IMR-90 (cell line): ENCODE measurements at regions not wholly inside any gene's neighbourhood (a gene's known extent, or its start where the extent isn't known, plus 50 kb on each side); places are given as distances from the start of the nearest gene placed in this dataset.

Experiments used
- ATAC-seq: fragments of 200-7000 bp; cut with Tn5 transposase; 2 replicates; pipeline ENCODE4 v1.9.1; 2020; ENCODE audit warnings: low read depth, mild to moderate bottlenecking, moderate library complexity
- BruUV-seq: library from RNA; stranded (reverse); fragments of 400-500 nt; replicated peaks from 2 replicates; lab custom pipeline; 2021; lab: Mats Ljungman, UMichigan
- CTCF ChIA-PET: fragments of 300-600 bp; formaldehyde crosslinking; extraction: SDS; loops from one replicate; lab custom pipeline; 2021; ENCODE audit warnings: antibody characterized with exemption; lab: Yijun Ruan, JAX
- POLR2A ChIA-PET: fragments of 300-600 bp; sonication (Branson Sonifier 250); formaldehyde crosslinking; loops from one replicate; lab custom pipeline; 2022; ENCODE audit warnings: antibody characterized with exemption; ENCODE audit not compliant: unreplicated experiment; lab: Charles Lee
- DNase-seq: peaks from one replicate; pipeline ENCODE4 v3.0.0; 2013
- H2AFZ ChIP-seq: replicated peaks from 2 replicates; pipeline ENCODE3; 2013; ENCODE audit warnings: low read length, mild to moderate bottlenecking; ENCODE audit not compliant: poor library complexity
- H2AK5ac ChIP-seq: 2 replicates; pipeline ENCODE4 v1.6.1; 2013; ENCODE audit warnings: low read depth, low read length, inconsistent platforms
- H2AK9ac ChIP-seq: replicated peaks from 2 replicates; pipeline ENCODE3; 2013; ENCODE audit warnings: mild to moderate bottlenecking, low read depth, low read length, moderate library complexity; ENCODE audit not compliant: poor library complexity
- H2BK120ac ChIP-seq: 2 replicates; pipeline ENCODE4 v1.6.1; 2013; ENCODE audit warnings: low read depth, low read length, inconsistent platforms
- H2BK15ac ChIP-seq: 3 replicates; pipeline ENCODE4 v1.6.1; 2013; ENCODE audit warnings: low read depth, low read length, inconsistent platforms
- H2BK20ac ChIP-seq: 2 replicates; pipeline ENCODE4 v1.6.1; 2013; ENCODE audit warnings: low read depth, mild to moderate bottlenecking, inconsistent platforms, low read length, moderate library complexity
- H2BK5ac ChIP-seq: 2 replicates; pipeline ENCODE4 v1.6.1; 2013; ENCODE audit warnings: mild to moderate bottlenecking, low read depth, low read length, inconsistent platforms; ENCODE audit not compliant: poor library complexity, severe bottlenecking
- H3K14ac ChIP-seq: replicated peaks from 2 replicates; pipeline ENCODE4 v1.6.1; 2013; ENCODE audit warnings: low read depth, low read length, inconsistent platforms
- H3K18ac ChIP-seq: 2 replicates; pipeline ENCODE4 v1.6.1; 2013; ENCODE audit warnings: low read depth, low read length, control low read depth
- H3K23ac ChIP-seq: 2 replicates; pipeline ENCODE4 v1.6.1; 2013; ENCODE audit warnings: low read depth, low read length, inconsistent platforms
- H3K27ac ChIP-seq: 2 replicates; pipeline ENCODE4 v1.5.1; 2013; ENCODE audit warnings: mild to moderate bottlenecking, control low read depth, low read length; ENCODE audit not compliant: insufficient read depth
- H3K27me3 ChIP-seq: 2 replicates; pipeline ENCODE4 v1.6.1; 2013; ENCODE audit warnings: low read length; ENCODE audit not compliant: control insufficient read depth, insufficient read depth
- H3K36me3 ChIP-seq: 2 replicates; pipeline ENCODE4 v1.6.1; 2013; ENCODE audit warnings: low read length, mixed read lengths; ENCODE audit not compliant: control insufficient read depth, insufficient read depth
- H3K4ac ChIP-seq: 2 replicates; pipeline ENCODE4 v1.6.1; 2013; ENCODE audit warnings: low read depth, low read length, inconsistent platforms
- H3K4me1 ChIP-seq: 2 replicates; pipeline ENCODE4 v1.6.1; 2013; ENCODE audit warnings: low read length, mixed read lengths; ENCODE audit not compliant: control insufficient read depth, insufficient read depth
- H3K4me2 ChIP-seq: 2 replicates; pipeline ENCODE4 v1.6.1; 2013; ENCODE audit warnings: low read depth, mild to moderate bottlenecking, control low read depth, low read length, moderate library complexity
- H3K4me3 ChIP-seq: 2 replicates; pipeline ENCODE4 v1.5.1; 2013; ENCODE audit warnings: low read depth, mild to moderate bottlenecking, control low read depth, low read length, moderate library complexity; ENCODE audit not compliant: insufficient read depth
- H3K56ac ChIP-seq: 2 replicates; pipeline ENCODE4 v1.6.1; 2013; ENCODE audit warnings: low read length, inconsistent platforms; ENCODE audit not compliant: insufficient read depth; ENCODE audit errors: extremely low read depth
- H3K79me1 ChIP-seq, 2 experiments: 2 replicates each; pipeline ENCODE4 v1.6.1; 2013; ENCODE audit warnings: low read length in 2 of 2, inconsistent platforms in 1 of 2, low read depth in 1 of 2
- H3K9ac ChIP-seq: 2 replicates; pipeline ENCODE4 v1.6.1; 2013; ENCODE audit warnings: low read depth, low read length, control low read depth
- H3K9me1 ChIP-seq: 2 replicates; pipeline ENCODE4 v1.6.1; 2013; ENCODE audit warnings: low read length, inconsistent platforms; ENCODE audit not compliant: insufficient read depth
- H3K9me3 ChIP-seq: 2 replicates; pipeline ENCODE4 v1.6.1; 2013; ENCODE audit warnings: low read length; ENCODE audit not compliant: control insufficient read depth, insufficient read depth
- H4K20me1 ChIP-seq: 2 replicates; pipeline ENCODE4 v1.6.1; 2013; ENCODE audit warnings: low read length, inconsistent platforms; ENCODE audit not compliant: insufficient read depth
- H4K5ac ChIP-seq: 2 replicates; pipeline ENCODE4 v1.6.1; 2013; ENCODE audit warnings: mild to moderate bottlenecking, low read depth, low read length, control low read depth
- H4K8ac ChIP-seq, 2 experiments: 2 replicates each; pipeline ENCODE4 v1.6.1; 2013; ENCODE audit warnings: low read depth in 2 of 2, low read length in 2 of 2, control low read depth in 1 of 2, inconsistent platforms in 1 of 2
- H4K91ac ChIP-seq: 2 replicates; pipeline ENCODE4 v1.6.1; 2013; ENCODE audit warnings: low read depth, low read length, inconsistent platforms; ENCODE audit not compliant: insufficient read depth
- CEBPB ChIP-seq: IDR thresholded peaks from 2 replicates; pipeline ENCODE4 v1.6.1; 2012; ENCODE audit warnings: low read depth, low read length, improper control_type of control experiment
- CHD1 ChIP-seq: IDR thresholded peaks from 2 replicates; pipeline ENCODE4 v1.6.1; 2012; ENCODE audit warnings: low read depth, low read length, improper control_type of control experiment
- FOS ChIP-seq: fragments of 150-350 bp; IDR thresholded peaks from 2 replicates; pipeline ENCODE4 v1.6.1; 2016; ENCODE audit warnings: low read depth, low read length
- MAFK ChIP-seq: IDR thresholded peaks from 2 replicates; pipeline ENCODE4 v1.6.1; 2012; ENCODE audit warnings: low read depth, low read length, improper control_type of control experiment
- MXI1 ChIP-seq: IDR thresholded peaks from 2 replicates; pipeline ENCODE4 v1.6.1; 2012; ENCODE audit warnings: low read depth, mild to moderate bottlenecking, low read length, moderate library complexity, borderline replicate concordance
- NFE2L2 ChIP-seq: fragments of 150-350 bp; IDR thresholded peaks from 2 replicates; pipeline ENCODE4 v1.6.1; 2016; ENCODE audit warnings: low read depth, mild to moderate bottlenecking, low read length
- RAD21 ChIP-seq: IDR thresholded peaks from 2 replicates; pipeline ENCODE4 v1.6.1; 2012; ENCODE audit warnings: low read length, improper control_type of control experiment
- RCOR1 ChIP-seq: IDR thresholded peaks from 2 replicates; pipeline ENCODE4 v1.6.1; 2012; ENCODE audit warnings: mild to moderate bottlenecking, low read length, improper control_type of control experiment; ENCODE audit not compliant: insufficient replicate concordance
- RFX5 ChIP-seq: IDR thresholded peaks from 2 replicates; pipeline ENCODE4 v1.8.0; 2012; ENCODE audit warnings: low read depth, mild to moderate bottlenecking, low read length, moderate library complexity
- SMC3 ChIP-seq: fragments of 150-350 bp; IDR thresholded peaks from 2 replicates; pipeline ENCODE4 v1.6.1; 2016; ENCODE audit warnings: low read depth, mild to moderate bottlenecking, antibody characterized with exemption, low read length, moderate library complexity
- WGBS, 2 experiments: methylation state at CpG; one replicate each; pipeline versions ENCODE4 v1.1.5 to v1.1.7; 2013; ENCODE audit warnings: missing lambda C conversion rate in 2 of 2; ENCODE audit not compliant: insufficient read length in 1 of 2; ENCODE audit errors: extremely low coverage in 2 of 2; 5-methylcytosine and 5-hydroxymethylcytosine counted together
- dilution Hi-C: fragments of 300-500 bp; cut with HindIII; formaldehyde crosslinking; loops from one replicate; pipeline ENCODE4 v1.14.3; 2018; ENCODE audit warnings: low sequenced_read_pairs; ENCODE audit not compliant: unreplicated experiment
- in situ Hi-C: fragments of 300-500 bp; cut with MboI; formaldehyde crosslinking; loops from 3 replicates; pipeline ENCODE4 v1.14.3; 2019; ENCODE audit warnings: low sequenced_read_pairs, inconsistent platforms, mixed read lengths
- intact Hi-C: fragments of 100-400 bp; cut with micrococcal nuclease; formaldehyde crosslinking; loops from 2 replicates; pipeline ENCODE4 v1.10.0; 2022
- TF ChIP-seq, protein P1 (sequence below): fragments of 150-350 bp; IDR thresholded peaks from 2 replicates; pipeline ENCODE4 v1.6.1; 2017; ENCODE audit warnings: mild to moderate bottlenecking, antibody characterized with exemption, low read length, low read depth
- TF ChIP-seq, protein P2 (sequence below): conservative IDR thresholded peaks from 2 replicates; pipeline ENCODE4 v1.5.1; 2012; ENCODE audit warnings: mild to moderate bottlenecking, low read depth, low read length, improper control_type of control experiment
- TF ChIP-seq, protein P3 (sequence below): fragments of 150-350 bp; IDR thresholded peaks from 2 replicates; pipeline ENCODE4 v1.6.1; 2016; ENCODE audit warnings: low read depth, mild to moderate bottlenecking, low read length, moderate library complexity, borderline replicate concordance

DNA sequence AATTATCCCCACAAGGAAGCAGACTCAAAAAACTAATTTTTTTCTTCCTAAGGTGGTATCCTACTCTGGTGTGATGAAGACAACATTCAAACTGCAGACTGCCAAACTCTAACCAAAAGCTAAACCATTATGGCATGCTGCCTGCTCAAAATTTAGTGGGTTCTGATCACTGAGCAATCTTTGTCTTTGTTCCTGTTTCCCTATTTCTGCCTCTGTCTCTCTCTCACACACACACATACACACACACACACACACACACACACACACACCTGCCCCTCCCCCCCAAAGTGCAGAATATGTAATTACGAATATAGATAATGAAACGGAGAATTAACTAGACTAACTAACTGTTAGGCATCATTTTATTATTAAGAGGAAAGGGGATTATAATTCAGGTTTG lies 1278.6 kb downstream of the PCDH7 start:
- H3K9me3 ChIP-seq: peaks cover 9% of the 10 kb centered on the region
- CTCF ChIA-PET: interaction anchor here (0.6 kb wide), 1 partner anchor 118 kb away, joined by 3 read pairs; no protein-coding TSS in a partner anchor
- POLR2A ChIA-PET: no interaction called here
- no peak overlapping the region for H2BK120ac ChIP-seq
- TF ChIP-seq MXI1 (no peak), CHD1 (no peak), NFE2L2 (no peak), RAD21 (no peak), CEBPB (no peak), RCOR1 (no peak), MAFK (no peak), RFX5 (no peak), FOS (no peak), SMC3 (no peak)
- TF ChIP-seq, protein P1, sequence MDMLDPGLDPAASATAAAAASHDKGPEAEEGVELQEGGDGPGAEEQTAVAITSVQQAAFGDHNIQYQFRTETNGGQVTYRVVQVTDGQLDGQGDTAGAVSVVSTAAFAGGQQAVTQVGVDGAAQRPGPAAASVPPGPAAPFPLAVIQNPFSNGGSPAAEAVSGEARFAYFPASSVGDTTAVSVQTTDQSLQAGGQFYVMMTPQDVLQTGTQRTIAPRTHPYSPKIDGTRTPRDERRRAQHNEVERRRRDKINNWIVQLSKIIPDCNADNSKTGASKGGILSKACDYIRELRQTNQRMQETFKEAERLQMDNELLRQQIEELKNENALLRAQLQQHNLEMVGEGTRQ: no peak
- TF ChIP-seq, protein P2, sequence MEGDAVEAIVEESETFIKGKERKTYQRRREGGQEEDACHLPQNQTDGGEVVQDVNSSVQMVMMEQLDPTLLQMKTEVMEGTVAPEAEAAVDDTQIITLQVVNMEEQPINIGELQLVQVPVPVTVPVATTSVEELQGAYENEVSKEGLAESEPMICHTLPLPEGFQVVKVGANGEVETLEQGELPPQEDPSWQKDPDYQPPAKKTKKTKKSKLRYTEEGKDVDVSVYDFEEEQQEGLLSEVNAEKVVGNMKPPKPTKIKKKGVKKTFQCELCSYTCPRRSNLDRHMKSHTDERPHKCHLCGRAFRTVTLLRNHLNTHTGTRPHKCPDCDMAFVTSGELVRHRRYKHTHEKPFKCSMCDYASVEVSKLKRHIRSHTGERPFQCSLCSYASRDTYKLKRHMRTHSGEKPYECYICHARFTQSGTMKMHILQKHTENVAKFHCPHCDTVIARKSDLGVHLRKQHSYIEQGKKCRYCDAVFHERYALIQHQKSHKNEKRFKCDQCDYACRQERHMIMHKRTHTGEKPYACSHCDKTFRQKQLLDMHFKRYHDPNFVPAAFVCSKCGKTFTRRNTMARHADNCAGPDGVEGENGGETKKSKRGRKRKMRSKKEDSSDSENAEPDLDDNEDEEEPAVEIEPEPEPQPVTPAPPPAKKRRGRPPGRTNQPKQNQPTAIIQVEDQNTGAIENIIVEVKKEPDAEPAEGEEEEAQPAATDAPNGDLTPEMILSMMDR: no peak
- TF ChIP-seq, protein P3, sequence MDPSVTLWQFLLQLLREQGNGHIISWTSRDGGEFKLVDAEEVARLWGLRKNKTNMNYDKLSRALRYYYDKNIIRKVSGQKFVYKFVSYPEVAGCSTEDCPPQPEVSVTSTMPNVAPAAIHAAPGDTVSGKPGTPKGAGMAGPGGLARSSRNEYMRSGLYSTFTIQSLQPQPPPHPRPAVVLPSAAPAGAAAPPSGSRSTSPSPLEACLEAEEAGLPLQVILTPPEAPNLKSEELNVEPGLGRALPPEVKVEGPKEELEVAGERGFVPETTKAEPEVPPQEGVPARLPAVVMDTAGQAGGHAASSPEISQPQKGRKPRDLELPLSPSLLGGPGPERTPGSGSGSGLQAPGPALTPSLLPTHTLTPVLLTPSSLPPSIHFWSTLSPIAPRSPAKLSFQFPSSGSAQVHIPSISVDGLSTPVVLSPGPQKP: no peak
- H2BK20ac ChIP-seq: no peak overlapping the region
- no peak overlapping the region for H3K18ac ChIP-seq
- H3K9ac ChIP-seq: no peak overlapping the region
- H4K5ac ChIP-seq: no peak overlapping the region
- intact Hi-C loops: no loop called here
- H3K9me1 ChIP-seq: no peaks in the 10 kb centered on the region
- H3K4me3 ChIP-seq: no peak overlapping the region
- no peaks in the 10 kb centered on the region for H4K20me1 ChIP-seq
- no peak overlapping the region for H3K14ac ChIP-seq
- no peaks in the 10 kb centered on the region for H3K4me1 ChIP-seq
- no peak overlapping the region for H3K27ac ChIP-seq
- no peak overlapping the region for H3K4ac ChIP-seq
- no TSS peak for BruUV-seq
- no peak overlapping the region for H3K23ac ChIP-seq
- ATAC-seq (no peak), DNase-seq (no peak)
- H3K56ac ChIP-seq: no peak overlapping the region
- H2BK5ac ChIP-seq: peak overlapping the region; percentile 26
- no peaks in the 10 kb centered on the region for H3K27me3 ChIP-seq
- no peak overlapping the region for H2AK9ac ChIP-seq
- H3K36me3 ChIP-seq: no peaks in the 10 kb centered on the region
- no peak overlapping the region for H2AFZ ChIP-seq
- dilution Hi-C loops: no loop called here
- WGBS, 2 experiments: no CpG with 5 or more reads among the region's 2 CpGs
- no peak overlapping the region for H4K8ac ChIP-seq
- in situ Hi-C loops: no loop called here
- H3K4me2 ChIP-seq: no peak overlapping the region
- H4K91ac ChIP-seq: no peak overlapping the region
- no peak overlapping the region for H2AK5ac ChIP-seq
- no peak overlapping the region for H2BK15ac ChIP-seq
- no peaks in the 10 kb centered on the region for H3K79me1 ChIP-seq
